ENCODE measurements at regions not wholly inside any gene's neighbourhood (a gene's known extent, or its start where the extent isn't known, plus 50 kb on each side); places are given as distances from the start of the nearest gene placed in this dataset.

GRCh38 chr3:86221601-86222000 lies 769.3 kb downstream of the VGLL3 start:
- TF ChIP-seq CTCF (IDR thresholded peaks at IDR 0.05) (no peak), POLR2A (IDR thresholded peaks at IDR 0.05) (no peak)

Data from heart left ventricle (tissue), 13 donors.